NCI-H1694 treated with DMSO at 0.1 percent for 48 hours (cell line): ENCODE measurements at regions not wholly inside any gene's neighbourhood (a gene's known extent, or its start where the extent isn't known, plus 50 kb on each side); places are given as distances from the start of the nearest gene placed in this dataset.
"Not testable (repeated sequence)": the region's sequence is repeated elsewhere in the genome, so short reads cannot be mapped to it uniquely, and the experiment has no call there.

Experiments
- DNase-seq: peaks from one replicate; lab custom pipeline; 2025; lab: John Stamatoyannopoulos, UW

GRCh38 chr17:31621566-31621965 lies 230.1 kb downstream of the RAB11FIP4 start:
- DNase-seq = no peak

GRCh38 chr17:31611053-31611452 lies 219.6 kb downstream of the RAB11FIP4 start:
- not testable (repeated sequence) for DNase-seq

- no peak for DNase-seq
Measured at GRCh38 chr17:31609996-31610910, 218.8 kb downstream of the RAB11FIP4 start.

GRCh38 chr17:31609331-31609730 lies 217.9 kb downstream of the RAB11FIP4 start:
- DNase-seq = no peak

- no peak for DNase-seq
Measured at GRCh38 chr17:31608659-31609254, 217.3 kb downstream of the RAB11FIP4 start.

- DNase-seq = no peak
Measured at GRCh38 chr17:31605761-31606160, 214.3 kb downstream of the RAB11FIP4 start.

- DNase-seq = no peak
Measured at GRCh38 chr17:31604936-31605335, 213.5 kb downstream of the RAB11FIP4 start.

- DNase-seq = not testable (repeated sequence)
Measured at GRCh38 chr17:31600144-31600543, 208.7 kb downstream of the RAB11FIP4 start.

GRCh38 chr17:31598921-31599571 lies 207.6 kb downstream of the RAB11FIP4 start:
- DNase-seq = no peak

GRCh38 chr17:31598399-31598782 lies 206.9 kb downstream of the RAB11FIP4 start:
- DNase-seq = no peak

GRCh38 chr17:31597646-31598398 lies 206.3 kb downstream of the RAB11FIP4 start:
- DNase-seq = no peak

GRCh38 chr17:31596382-31597323 lies 205.2 kb downstream of the RAB11FIP4 start:
- DNase-seq = no peak

GRCh38 chr17:31595666-31596381 lies 204.3 kb downstream of the RAB11FIP4 start:
- DNase-seq = no peak

- no peak for DNase-seq
Measured at GRCh38 chr17:31595076-31595475, 203.6 kb downstream of the RAB11FIP4 start.

- DNase-seq = no peak
Measured at GRCh38 chr17:31594416-31594815, 202.9 kb downstream of the RAB11FIP4 start.

GRCh38 chr17:31593806-31594205 lies 202.3 kb downstream of the RAB11FIP4 start:
- DNase-seq = peak; percentile 87

GRCh38 chr17:31591924-31592323 lies 200.4 kb downstream of the RAB11FIP4 start:
- no peak for DNase-seq

GRCh38 chr17:31588512-31588911 lies 197.0 kb downstream of the RAB11FIP4 start:
- no peak for DNase-seq

GRCh38 chr17:31588034-31588433 lies 196.6 kb downstream of the RAB11FIP4 start:
- DNase-seq = no peak
